Esophagus squamous epithelium (tissue), 5 donors: ENCODE measurements at regions not wholly inside any gene's neighbourhood (a gene's known extent, or its start where the extent isn't known, plus 50 kb on each side); places are given as distances from the start of the nearest gene placed in this dataset.
"Not testable (repeated sequence)": the region's sequence is repeated elsewhere in the genome, so short reads cannot be mapped to it uniquely, and the experiment has no call there.

Source experiments
- DNase-seq: peaks from one replicate; lab custom pipeline; 2025; lab: John Stamatoyannopoulos, UW
- H3K27ac ChIP-seq, 4 donors: fragments of 200-600 bp; sonication (generic); one replicate each; pipeline ENCODE4 v1.5.1; 2016 to 2019; ENCODE audit warnings: mild to moderate bottlenecking in 1 of 4
- H3K27me3 ChIP-seq, 4 donors: fragments of 200-600 bp; sonication (generic); 1 replicate in 3 of 4; 2 replicates in 1 of 4; pipeline versions ENCODE4 v1.5.1 to v1.6.0; 2017 to 2021; ENCODE audit warnings: antibody characterized with exemption in 1 of 4
- H3K36me3 ChIP-seq, 3 donors: fragments of 200-600 bp; sonication (generic); one replicate each; pipeline ENCODE4 v1.5.1; 2016 to 2019
- H3K4me1 ChIP-seq, 3 donors: fragments of 200-600 bp; sonication (generic); one replicate each; pipeline ENCODE4 v1.5.1; 2017 to 2019
- H3K4me3 ChIP-seq, 4 donors: fragments of 200-600 bp; sonication (generic); 1 replicate in 3 of 4; 2 replicates in 1 of 4; pipeline ENCODE4 v1.5.1; 2016 to 2019; ENCODE audit warnings: mild to moderate bottlenecking in 2 of 4, moderate library complexity in 1 of 4
- H3K9me3 ChIP-seq, 3 donors: fragments of 200-600 bp; sonication (generic); one replicate each; pipeline ENCODE4 v1.5.1; 2016 to 2019
- POLR2A ChIP-seq, 4 donors: fragments of 450-650 bp; IDR thresholded peaks; one replicate each; pipeline ENCODE4 v1.6.1; 2017; ENCODE audit warnings: antibody characterized with exemption in 4 of 4, mild to moderate bottlenecking in 4 of 4, moderate library complexity in 3 of 4
- WGBS, 2 donors: methylation state at CpG; one replicate each; pipeline ENCODE4 v1.1.5; 2018; 5-methylcytosine and 5-hydroxymethylcytosine counted together
- intact Hi-C: fragments of 100-400 bp; cut with DNase I; formaldehyde crosslinking; loops from one replicate; pipeline ENCODE4 v1.15.0; 2022
- TF ChIP-seq, protein P1 (sequence below), 6 experiments: fragments of 450-650 bp in 4 of 6; fragments of 200-600 bp in 2 of 6; sonication (generic) in 2 of 6; IDR thresholded peaks; one replicate each; pipeline ENCODE4 v1.5.1; 2016 to 2019; ENCODE audit warnings: antibody characterized with exemption in 6 of 6, mild to moderate bottlenecking in 4 of 6, moderate library complexity in 4 of 6
- donor health status: DM: yes; HTN: yes; CAD: no.

DNA sequence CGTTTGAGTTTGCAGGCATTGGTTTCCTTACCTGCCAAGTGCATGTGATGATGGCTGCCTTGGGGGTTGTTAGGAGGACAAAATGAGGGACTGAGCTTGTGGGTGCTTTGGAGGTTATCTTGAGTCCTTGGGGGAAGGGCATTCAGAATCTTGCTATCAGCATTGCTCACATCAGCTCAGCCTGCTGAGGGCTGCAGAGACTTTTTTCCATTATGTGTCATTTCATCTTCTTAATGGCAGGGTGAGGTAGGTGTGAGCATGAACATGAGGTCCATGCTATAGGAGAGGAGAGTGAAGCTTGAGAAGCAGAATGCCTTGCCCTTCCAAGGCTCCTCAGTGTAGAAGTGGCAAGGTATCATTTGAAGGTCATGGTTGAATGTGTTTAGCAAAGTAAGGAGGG, 112.3 kb downstream of the MIAT start:
- intact Hi-C loops: no loop called here
- DNase-seq: no peak
- Histone ChIP-seq H3K27me3 (no peaks in the 10 kb centered on the region), H3K36me3 (peaks cover 0 to 29% (median 0%) of the 10 kb centered on the region in 3 donors), H3K9me3 (peaks cover 0 to 8% (median 0%) of the 10 kb centered on the region in 3 donors), H3K27ac (no peak overlapping the region), H3K4me1 (no peaks in the 10 kb centered on the region), H3K4me3 (no peak overlapping the region)
- TF ChIP-seq POLR2A (IDR thresholded peaks at IDR 0.05): no peak
- TF ChIP-seq, protein P1, sequence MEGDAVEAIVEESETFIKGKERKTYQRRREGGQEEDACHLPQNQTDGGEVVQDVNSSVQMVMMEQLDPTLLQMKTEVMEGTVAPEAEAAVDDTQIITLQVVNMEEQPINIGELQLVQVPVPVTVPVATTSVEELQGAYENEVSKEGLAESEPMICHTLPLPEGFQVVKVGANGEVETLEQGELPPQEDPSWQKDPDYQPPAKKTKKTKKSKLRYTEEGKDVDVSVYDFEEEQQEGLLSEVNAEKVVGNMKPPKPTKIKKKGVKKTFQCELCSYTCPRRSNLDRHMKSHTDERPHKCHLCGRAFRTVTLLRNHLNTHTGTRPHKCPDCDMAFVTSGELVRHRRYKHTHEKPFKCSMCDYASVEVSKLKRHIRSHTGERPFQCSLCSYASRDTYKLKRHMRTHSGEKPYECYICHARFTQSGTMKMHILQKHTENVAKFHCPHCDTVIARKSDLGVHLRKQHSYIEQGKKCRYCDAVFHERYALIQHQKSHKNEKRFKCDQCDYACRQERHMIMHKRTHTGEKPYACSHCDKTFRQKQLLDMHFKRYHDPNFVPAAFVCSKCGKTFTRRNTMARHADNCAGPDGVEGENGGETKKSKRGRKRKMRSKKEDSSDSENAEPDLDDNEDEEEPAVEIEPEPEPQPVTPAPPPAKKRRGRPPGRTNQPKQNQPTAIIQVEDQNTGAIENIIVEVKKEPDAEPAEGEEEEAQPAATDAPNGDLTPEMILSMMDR (IDR thresholded peaks at IDR 0.05): no peak
- WGBS, 2 donors: 50% methylated on average over 1 of the region's 1 CpG

DNA sequence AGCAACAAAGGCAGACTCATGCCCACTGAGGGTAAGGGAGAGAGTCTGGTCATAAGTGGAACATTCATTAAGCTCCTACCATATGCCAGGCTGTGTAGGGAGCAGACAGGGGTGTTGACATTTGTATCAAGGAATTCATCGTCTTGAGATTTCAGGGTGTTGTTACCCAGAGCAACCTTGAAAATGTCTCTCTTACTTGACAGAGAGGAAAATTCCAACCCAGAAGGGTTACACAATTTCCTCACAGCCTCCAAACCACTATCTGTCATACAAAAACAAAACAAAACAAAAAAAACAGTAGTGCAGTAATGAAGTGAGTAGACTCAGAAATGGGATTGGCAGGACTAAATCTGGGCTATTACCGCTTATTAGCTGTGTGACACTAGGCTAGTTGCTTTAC, 113.2 kb downstream of the MIAT start:
- Histone ChIP-seq H3K36me3 (peaks cover 0 to 33% (median 0%) of the 10 kb centered on the region in 3 donors), H3K4me3 (no peak overlapping the region), H3K9me3 (peaks cover 0 to 8% (median 0%) of the 10 kb centered on the region in 3 donors), H3K4me1 (no peaks in the 10 kb centered on the region), H3K27me3 (no peaks in the 10 kb centered on the region), H3K27ac (no peak overlapping the region)
- TF ChIP-seq, protein P1 (IDR thresholded peaks at IDR 0.05): no peak
- no peak for TF ChIP-seq POLR2A (IDR thresholded peaks at IDR 0.05)
- 63 to 82% methylated on average over 2 of the region's 2 CpGs for WGBS, 2 donors
- intact Hi-C loops: no loop called here
- no peak for DNase-seq

DNA sequence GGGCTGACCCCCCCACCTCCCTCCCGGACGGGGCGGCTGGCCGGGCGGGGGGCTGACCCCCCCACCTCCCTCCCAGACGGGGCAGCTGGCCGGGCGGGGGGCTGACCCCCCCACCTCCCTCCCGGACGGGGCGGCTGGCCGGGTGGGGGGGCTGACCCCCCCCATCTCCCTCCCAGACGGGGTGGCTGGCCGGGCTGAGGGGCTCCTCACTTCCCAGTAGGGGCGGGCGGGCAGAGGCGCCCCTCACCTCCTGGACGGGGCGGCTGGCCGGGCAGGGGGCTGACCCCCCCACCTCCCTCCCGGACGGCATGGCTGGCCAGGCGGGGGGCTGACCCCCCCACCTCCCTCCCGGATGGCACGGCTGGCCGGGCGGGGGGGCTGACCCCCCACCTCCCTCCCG, 115.7 kb downstream of the MIAT start:
- peaks cover 0 to 40% (median 0%) of the 10 kb centered on the region in 3 donors for H3K36me3 ChIP-seq
- DNase-seq, intact Hi-C loops, H3K9me3 ChIP-seq, H3K27me3 ChIP-seq, H3K27ac ChIP-seq, H3K4me3 ChIP-seq, H3K4me1 ChIP-seq: not testable (repeated sequence)
- no CpG with 5 or more reads among the region's 28 CpGs for WGBS, 2 donors

DNA sequence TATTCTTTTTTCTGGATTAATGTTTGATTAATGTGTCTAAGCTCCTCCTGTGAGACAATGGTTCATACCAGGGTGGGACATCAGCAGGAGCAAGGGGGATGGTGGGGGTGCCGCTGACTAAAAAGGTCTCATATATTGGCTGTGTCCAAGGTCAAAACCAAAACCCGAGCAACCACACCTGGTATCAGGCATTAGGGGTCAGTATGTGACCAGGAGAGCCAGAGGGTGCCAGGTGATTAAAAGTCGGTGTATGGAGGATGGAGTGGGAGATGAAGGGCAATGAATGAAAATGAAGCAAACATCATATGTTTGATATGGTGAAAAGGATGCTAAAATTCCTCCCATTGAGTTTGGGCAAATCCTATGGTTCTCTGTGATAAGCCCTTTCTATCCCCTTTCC, 118.0 kb downstream of the MIAT start:
- WGBS, 2 donors: 90 to 94% methylated on average over 3 of the region's 3 CpGs
- intact Hi-C loops: no loop called here
- TF ChIP-seq POLR2A (IDR thresholded peaks at IDR 0.05): no peak
- TF ChIP-seq, protein P1 (IDR thresholded peaks at IDR 0.05): no peak
- Histone ChIP-seq H3K4me3 (no peak overlapping the region), H3K27ac (no peak overlapping the region), H3K9me3 (peaks cover 0 to 4% (median 0%) of the 10 kb centered on the region in 3 donors), H3K36me3 (peaks cover 0 to 63% (median 0%) of the 10 kb centered on the region in 3 donors), H3K4me1 (no peaks in the 10 kb centered on the region), H3K27me3 (no peaks in the 10 kb centered on the region)
- DNase-seq: no peak

DNA sequence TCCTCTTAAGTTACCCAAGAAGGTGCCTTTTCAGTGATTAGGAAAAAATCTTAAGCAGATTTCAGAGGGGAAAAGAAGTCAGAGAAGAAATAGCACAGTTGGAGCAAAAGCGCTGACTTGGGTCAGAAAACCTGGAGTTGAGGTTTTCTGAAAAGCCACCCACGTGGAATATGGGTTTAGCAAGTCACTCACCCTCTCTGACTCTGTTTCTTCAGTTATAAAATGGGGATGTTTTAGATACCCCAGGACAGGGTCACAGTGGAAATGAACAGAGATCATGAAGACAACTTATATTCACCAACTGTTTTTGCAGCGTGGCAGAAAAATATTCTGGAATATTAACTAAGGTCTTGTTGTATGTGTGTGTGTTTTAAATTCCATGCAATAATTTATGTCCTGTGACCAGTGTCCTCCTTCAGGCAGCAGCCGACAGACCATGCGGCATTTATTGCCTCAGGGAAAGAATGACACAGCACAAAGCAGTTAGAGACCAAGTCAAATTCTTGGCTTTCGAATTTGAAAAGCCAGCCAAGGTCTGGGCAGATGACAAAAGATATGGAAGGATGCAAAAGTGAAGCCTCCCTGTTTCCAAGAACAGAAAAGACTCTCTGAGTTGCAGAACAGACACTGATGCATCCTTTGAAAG, 119.9 kb downstream of the MIAT start:
- no peak for DNase-seq
- Histone ChIP-seq H3K27me3 (no peaks in the 10 kb centered on the region), H3K4me3 (no peak overlapping the region), H3K4me1 (no peaks in the 10 kb centered on the region), H3K27ac (no peak overlapping the region), H3K36me3 (peaks cover 0 to 82% (median 0%) of the 10 kb centered on the region in 3 donors), H3K9me3 (peaks cover 0 to 4% (median 0%) of the 10 kb centered on the region in 3 donors)
- intact Hi-C loops: no loop called here
- no peak for TF ChIP-seq POLR2A (IDR thresholded peaks at IDR 0.05)
- TF ChIP-seq, protein P1 (IDR thresholded peaks at IDR 0.05): no peak
- 49 to 50% methylated on average over 6 of the region's 6 CpGs for WGBS, 2 donors
